Gastrocnemius medialis (tissue), 4 donors: ENCODE measurements at regions not wholly inside any gene's neighbourhood (a gene's known extent, or its start where the extent isn't known, plus 50 kb on each side); places are given as distances from the start of the nearest gene placed in this dataset.

ENCODE experiments used
- CTCF ChIP-seq, 5 experiments: fragments of 450-650 bp in 3 of 5; fragments of 200-600 bp in 2 of 5; sonication (generic) in 2 of 5; IDR thresholded peaks in 4 of 5; conservative IDR thresholded peaks in 1 of 5; 1 replicate in 4 of 5; 2 replicates in 1 of 5; pipeline ENCODE4 v1.5.1; 2016 to 2019; ENCODE audit warnings: antibody characterized with exemption in 5 of 5, mild to moderate bottlenecking in 3 of 5, moderate library complexity in 3 of 5
- POLR2A ChIP-seq, 2 donors: fragments of 450-650 bp; IDR thresholded peaks; one replicate each; pipeline ENCODE4 v1.6.1; 2017; ENCODE audit warnings: antibody characterized with exemption in 2 of 2, mild to moderate bottlenecking in 2 of 2, moderate library complexity in 2 of 2

- TF ChIP-seq CTCF (IDR thresholded peaks at IDR 0.05 in 4 of 5, conservative IDR thresholded peaks at IDR 0.05 in 1 of 5) (no peak), POLR2A (IDR thresholded peaks at IDR 0.05) (no peak)
These were observed 107.2 kb upstream of the GGTLC1 start for GRCh38 chr20:24095756-24096155.
